Endodermal cell (in vitro differentiated cells): ENCODE measurements at regions not wholly inside any gene's neighbourhood (a gene's known extent, or its start where the extent isn't known, plus 50 kb on each side); places are given as distances from the start of the nearest gene placed in this dataset.

ENCODE experiments used
- DNase-seq: peaks from one replicate; pipeline ENCODE4 v3.0.0-alpha.2; 2017
- H3K27ac ChIP-seq: 2 replicates; pipeline ENCODE4 v1.5.1; 2013; ENCODE audit warnings: mild to moderate bottlenecking, low read depth, low read length, moderate library complexity
- H3K27me3 ChIP-seq: 2 replicates; pipeline ENCODE4 v1.6.1; 2013; ENCODE audit warnings: mild to moderate bottlenecking, low read length, moderate library complexity; ENCODE audit not compliant: insufficient read depth, control insufficient read depth, poor library complexity, severe bottlenecking
- H3K36me3 ChIP-seq: 2 replicates; pipeline ENCODE4 v1.7.0; 2013; ENCODE audit warnings: mild to moderate bottlenecking, low read length, moderate library complexity; ENCODE audit not compliant: control insufficient read depth, insufficient read depth
- H3K4me1 ChIP-seq: one replicate; pipeline ENCODE4 v1.7.0; 2013; ENCODE audit warnings: low read length; ENCODE audit not compliant: control insufficient read depth, insufficient read depth
- H3K4me3 ChIP-seq: 2 replicates; pipeline ENCODE4 v1.5.1; 2013; ENCODE audit warnings: mild to moderate bottlenecking, low read length, moderate library complexity
- H3K9ac ChIP-seq: 2 replicates; pipeline ENCODE4 v1.6.1; 2013; ENCODE audit warnings: mild to moderate bottlenecking, low read length, moderate library complexity; ENCODE audit not compliant: poor library complexity, severe bottlenecking; ENCODE audit errors: extremely low read depth
- H3K9me3 ChIP-seq: 2 replicates; pipeline ENCODE4 v1.6.1; 2013; ENCODE audit warnings: mild to moderate bottlenecking, low read length, moderate library complexity; ENCODE audit not compliant: control insufficient read depth
- H3K27ac Mint-ChIP-seq: 2 replicates; pipeline ENCODE4 v1.8.0; 2020; ENCODE audit warnings: mixed read lengths
- H3K27me3 Mint-ChIP-seq: 2 replicates; pipeline ENCODE4 v1.8.0; 2021; ENCODE audit warnings: mild to moderate bottlenecking, mixed read lengths; ENCODE audit not compliant: insufficient read depth
- H3K36me3 Mint-ChIP-seq: 2 replicates; pipeline ENCODE4 v1.8.0; 2020; ENCODE audit warnings: low read depth, mixed read lengths
- H3K4me1 Mint-ChIP-seq: 2 replicates; pipeline ENCODE4 v1.8.0; 2020; ENCODE audit warnings: mixed read lengths
- H3K4me3 Mint-ChIP-seq: 2 replicates; pipeline ENCODE4 v1.8.0; 2020; ENCODE audit warnings: mild to moderate bottlenecking, moderate library complexity, mixed read lengths
- H3K9me3 Mint-ChIP-seq: 2 replicates; pipeline ENCODE4 v1.8.0; 2020; ENCODE audit warnings: mild to moderate bottlenecking, mixed read lengths
- CTCF ChIP-seq: fragments of 200-600 bp; sonication (generic); conservative IDR thresholded peaks from 2 replicates; pipeline ENCODE4 v1.5.0; 2021; ENCODE audit warnings: antibody characterized with exemption, mild to moderate bottlenecking
- WGBS, 2 experiments: methylation state at CpG; one replicate each; pipeline versions ENCODE4 v1.1.5 to v1.1.7; 2013; ENCODE audit warnings: missing lambda C conversion rate in 2 of 2, mixed read lengths in 1 of 2; ENCODE audit not compliant: insufficient coverage in 1 of 2, insufficient read length in 1 of 2; 5-methylcytosine and 5-hydroxymethylcytosine counted together

GRCh38 chr12:127761880-127762279, 505.1 kb upstream of the TMEM132C start:
- Mint-ChIP-seq H3K27ac (no peak overlapping the region), H3K27me3 (peaks cover 2% of the 10 kb centered on the region), H3K9me3 (no peaks in the 10 kb centered on the region), H3K4me3 (no peak overlapping the region), H3K4me1 (no peaks in the 10 kb centered on the region), H3K36me3 (no peaks in the 10 kb centered on the region)
- no peak for TF ChIP-seq CTCF
- Histone ChIP-seq H3K27me3 (no peaks in the 10 kb centered on the region), H3K4me3 (no peak overlapping the region), H3K4me1 (no peaks in the 10 kb centered on the region), H3K36me3 (no peaks in the 10 kb centered on the region), H3K9ac (no peak overlapping the region), H3K9me3 (peaks cover 1% of the 10 kb centered on the region), H3K27ac (no peak overlapping the region)
- 75 to 81% methylated on average over 7 to 10 of the region's 10 CpGs for WGBS, 2 experiments
- DNase-seq = no peak

- Histone ChIP-seq H3K4me3 (no peak overlapping the region), H3K27me3 (no peaks in the 10 kb centered on the region), H3K9me3 (no peaks in the 10 kb centered on the region), H3K9ac (no peak overlapping the region), H3K27ac (no peak overlapping the region), H3K4me1 (no peaks in the 10 kb centered on the region), H3K36me3 (no peaks in the 10 kb centered on the region)
- H3K27ac Mint-ChIP-seq = no peak overlapping the region
- no peak for TF ChIP-seq CTCF
- no peaks in the 10 kb centered on the region for H3K27me3 Mint-ChIP-seq
- H3K4me1 Mint-ChIP-seq = no peaks in the 10 kb centered on the region
- DNase-seq = no peak
- no peak overlapping the region for H3K4me3 Mint-ChIP-seq
- no peaks in the 10 kb centered on the region for H3K9me3 Mint-ChIP-seq
- no peaks in the 10 kb centered on the region for H3K36me3 Mint-ChIP-seq
- WGBS, 2 experiments = 85 to 88% methylated on average over 1 of the region's 1 CpG
Measured at GRCh38 chr12:127767656-127768055, 499.3 kb upstream of the TMEM132C start.

- no peaks in the 10 kb centered on the region for H3K36me3 Mint-ChIP-seq
- Histone ChIP-seq H3K36me3 (no peaks in the 10 kb centered on the region), H3K9me3 (no peaks in the 10 kb centered on the region), H3K4me3 (no peak overlapping the region), H3K27ac (no peak overlapping the region), H3K9ac (no peak overlapping the region), H3K27me3 (no peaks in the 10 kb centered on the region), H3K4me1 (no peaks in the 10 kb centered on the region)
- no peak overlapping the region for H3K4me3 Mint-ChIP-seq
- no peaks in the 10 kb centered on the region for H3K4me1 Mint-ChIP-seq
- WGBS, 2 experiments = 83 to 86% methylated on average over 8 of the region's 8 CpGs
- H3K27ac Mint-ChIP-seq = no peak overlapping the region
- H3K9me3 Mint-ChIP-seq = no peaks in the 10 kb centered on the region
- H3K27me3 Mint-ChIP-seq = no peaks in the 10 kb centered on the region
- no peak for DNase-seq
- TF ChIP-seq CTCF = no peak
Measured at GRCh38 chr12:127770118-127770517, 496.9 kb upstream of the TMEM132C start.
